ENCODE measurements at regions not wholly inside any gene's neighbourhood (a gene's known extent, or its start where the extent isn't known, plus 50 kb on each side); places are given as distances from the start of the nearest gene placed in this dataset.

- no peak for TF ChIP-seq CTCF (IDR thresholded peaks at IDR 0.05)
- TF ChIP-seq POLR2AphosphoS5 (IDR thresholded peaks at IDR 0.05) = peak in 1 of 2 donors; percentile 61
- TF ChIP-seq EP300 (IDR thresholded peaks at IDR 0.05) = peak in 1 of 4 donors; percentile 45
Observed at GRCh38 chr2:19299032-19299431, 59.4 kb downstream of the OSR1 start.

Measured in upper lobe of left lung (tissue), 4 donors.